T-helper 1 cell treated with Interleukin-12 subunit alpha and Interleukin-12 subunit beta and Interleukin-4 antibody, amounts not matched to agents 30 μg/mL and 1 μg/mL, for 36 hours (primary cell): ENCODE measurements at regions not wholly inside any gene's neighbourhood (a gene's known extent, or its start where the extent isn't known, plus 50 kb on each side); places are given as distances from the start of the nearest gene placed in this dataset.

ENCODE experiments used
- H3K27ac Mint-ChIP-seq: one replicate; pipeline ENCODE4 v1.8.0; 2021; ENCODE audit warnings: mild to moderate bottlenecking, mixed read lengths
- H3K27me3 Mint-ChIP-seq: one replicate; pipeline ENCODE4 v1.8.0; 2021; ENCODE audit warnings: low read depth, mixed read lengths
- H3K36me3 Mint-ChIP-seq: one replicate; pipeline ENCODE4 v1.8.0; 2021; ENCODE audit warnings: low read depth, mixed read lengths
- H3K4me1 Mint-ChIP-seq: one replicate; pipeline ENCODE4 v1.8.0; 2021; ENCODE audit warnings: low read depth, mixed read lengths
- H3K4me3 Mint-ChIP-seq: one replicate; pipeline ENCODE4 v1.8.0; 2021; ENCODE audit warnings: mild to moderate bottlenecking, moderate library complexity, mixed read lengths
- H3K9me3 Mint-ChIP-seq: one replicate; pipeline ENCODE4 v1.8.0; 2021; ENCODE audit warnings: mixed read lengths

- Mint-ChIP-seq H3K9me3 (peaks cover 34% of the 10 kb centered on the region), H3K36me3 (no peaks in the 10 kb centered on the region), H3K27me3 (no peaks in the 10 kb centered on the region)
These were observed 142.1 kb upstream of the CMC1 start for GRCh38 chr3:28099296-28099695.

GRCh38 chr3:28101705-28102104 is 139.7 kb upstream of the CMC1 start:
- H3K36me3 Mint-ChIP-seq, result no peaks in the 10 kb centered on the region
- no peaks in the 10 kb centered on the region for H3K27me3 Mint-ChIP-seq
- H3K4me1 Mint-ChIP-seq, result no peaks in the 10 kb centered on the region
- no peak overlapping the region for H3K27ac Mint-ChIP-seq
- no peak overlapping the region for H3K4me3 Mint-ChIP-seq
- H3K9me3 Mint-ChIP-seq, result peaks cover 34% of the 10 kb centered on the region

More at GRCh38 chr3:28099296-28099695, 142.1 kb upstream of the CMC1 start:
- no peak overlapping the region for H3K4me3 Mint-ChIP-seq
- no peak overlapping the region for H3K27ac Mint-ChIP-seq
- H3K4me1 Mint-ChIP-seq, result no peaks in the 10 kb centered on the region

GRCh38 chr3:28103861-28104260 is 137.6 kb upstream of the CMC1 start:
- Mint-ChIP-seq H3K9me3 (peaks cover 23% of the 10 kb centered on the region), H3K27me3 (no peaks in the 10 kb centered on the region), H3K4me3 (no peak overlapping the region), H3K27ac (no peak overlapping the region), H3K4me1 (no peaks in the 10 kb centered on the region), H3K36me3 (no peaks in the 10 kb centered on the region)

GRCh38 chr3:28104896-28105534 is 136.4 kb upstream of the CMC1 start:
- no peaks in the 10 kb centered on the region for H3K36me3 Mint-ChIP-seq
- H3K27me3 Mint-ChIP-seq, result no peaks in the 10 kb centered on the region
- H3K9me3 Mint-ChIP-seq, result peaks cover 17% of the 10 kb centered on the region
- no peak overlapping the region for H3K4me3 Mint-ChIP-seq
- no peak overlapping the region for H3K27ac Mint-ChIP-seq
- no peaks in the 10 kb centered on the region for H3K4me1 Mint-ChIP-seq

- no peaks in the 10 kb centered on the region for H3K4me1 Mint-ChIP-seq
- H3K27me3 Mint-ChIP-seq, result no peaks in the 10 kb centered on the region
- H3K4me3 Mint-ChIP-seq, result no peak overlapping the region
- no peak overlapping the region for H3K27ac Mint-ChIP-seq
- H3K36me3 Mint-ChIP-seq, result no peaks in the 10 kb centered on the region
- no peaks in the 10 kb centered on the region for H3K9me3 Mint-ChIP-seq
These were observed 131.6 kb upstream of the CMC1 start for GRCh38 chr3:28109829-28110228.

- Mint-ChIP-seq H3K36me3 (no peaks in the 10 kb centered on the region), H3K9me3 (no peaks in the 10 kb centered on the region), H3K27ac (no peak overlapping the region), H3K4me3 (no peak overlapping the region), H3K27me3 (no peaks in the 10 kb centered on the region), H3K4me1 (no peaks in the 10 kb centered on the region)
These were observed 130.6 kb upstream of the CMC1 start for GRCh38 chr3:28110869-28111268.

- Mint-ChIP-seq H3K4me1 (no peaks in the 10 kb centered on the region), H3K27ac (no peak overlapping the region), H3K27me3 (no peaks in the 10 kb centered on the region), H3K36me3 (no peaks in the 10 kb centered on the region), H3K9me3 (no peaks in the 10 kb centered on the region), H3K4me3 (no peak overlapping the region)
These were observed 126.5 kb upstream of the CMC1 start for GRCh38 chr3:28114893-28115292.

GRCh38 chr3:28115316-28115715 is 126.1 kb upstream of the CMC1 start:
- no peaks in the 10 kb centered on the region for H3K4me1 Mint-ChIP-seq
- H3K36me3 Mint-ChIP-seq, result no peaks in the 10 kb centered on the region
- H3K27ac Mint-ChIP-seq, result no peak overlapping the region
- no peaks in the 10 kb centered on the region for H3K9me3 Mint-ChIP-seq
- no peaks in the 10 kb centered on the region for H3K27me3 Mint-ChIP-seq
- H3K4me3 Mint-ChIP-seq, result no peak overlapping the region

GRCh38 chr3:28117598-28117997 is 123.8 kb upstream of the CMC1 start:
- Mint-ChIP-seq H3K9me3 (no peaks in the 10 kb centered on the region), H3K27me3 (no peaks in the 10 kb centered on the region), H3K4me3 (no peak overlapping the region), H3K27ac (no peak overlapping the region), H3K36me3 (no peaks in the 10 kb centered on the region), H3K4me1 (no peaks in the 10 kb centered on the region)

GRCh38 chr3:28118087-28118486 is 123.3 kb upstream of the CMC1 start:
- Mint-ChIP-seq H3K4me1 (no peaks in the 10 kb centered on the region), H3K36me3 (no peaks in the 10 kb centered on the region), H3K4me3 (no peak overlapping the region), H3K27ac (no peak overlapping the region), H3K27me3 (no peaks in the 10 kb centered on the region), H3K9me3 (no peaks in the 10 kb centered on the region)

- no peaks in the 10 kb centered on the region for H3K27me3 Mint-ChIP-seq
- no peaks in the 10 kb centered on the region for H3K36me3 Mint-ChIP-seq
- no peaks in the 10 kb centered on the region for H3K4me1 Mint-ChIP-seq
- H3K9me3 Mint-ChIP-seq, result no peaks in the 10 kb centered on the region
- H3K4me3 Mint-ChIP-seq, result no peak overlapping the region
- no peak overlapping the region for H3K27ac Mint-ChIP-seq
These were observed 119.2 kb upstream of the CMC1 start for GRCh38 chr3:28122227-28122626.

- no peaks in the 10 kb centered on the region for H3K4me1 Mint-ChIP-seq
- no peaks in the 10 kb centered on the region for H3K27me3 Mint-ChIP-seq
- no peak overlapping the region for H3K4me3 Mint-ChIP-seq
- no peak overlapping the region for H3K27ac Mint-ChIP-seq
- H3K9me3 Mint-ChIP-seq, result no peaks in the 10 kb centered on the region
- no peaks in the 10 kb centered on the region for H3K36me3 Mint-ChIP-seq
These were observed 116.5 kb upstream of the CMC1 start for GRCh38 chr3:28124882-28125281.

- Mint-ChIP-seq H3K27ac (no peak overlapping the region), H3K27me3 (no peaks in the 10 kb centered on the region), H3K36me3 (no peaks in the 10 kb centered on the region), H3K4me1 (no peaks in the 10 kb centered on the region), H3K9me3 (no peaks in the 10 kb centered on the region), H3K4me3 (no peak overlapping the region)
These were observed 116.1 kb upstream of the CMC1 start for GRCh38 chr3:28125342-28125741.

GRCh38 chr3:28130836-28131235 is 110.6 kb upstream of the CMC1 start:
- no peaks in the 10 kb centered on the region for H3K36me3 Mint-ChIP-seq

GRCh38 chr3:28132941-28133340 is 108.5 kb upstream of the CMC1 start:
- no peak overlapping the region for H3K27ac Mint-ChIP-seq
- no peak overlapping the region for H3K4me3 Mint-ChIP-seq
- no peaks in the 10 kb centered on the region for H3K4me1 Mint-ChIP-seq
- H3K36me3 Mint-ChIP-seq, result no peaks in the 10 kb centered on the region
- no peaks in the 10 kb centered on the region for H3K9me3 Mint-ChIP-seq
- peaks cover 11% of the 10 kb centered on the region for H3K27me3 Mint-ChIP-seq

More at GRCh38 chr3:28130836-28131235, 110.6 kb upstream of the CMC1 start:
- no peak overlapping the region for H3K4me3 Mint-ChIP-seq
- H3K27ac Mint-ChIP-seq, result no peak overlapping the region
- no peaks in the 10 kb centered on the region for H3K9me3 Mint-ChIP-seq
- no peaks in the 10 kb centered on the region for H3K4me1 Mint-ChIP-seq
- H3K27me3 Mint-ChIP-seq, result peaks cover under 1% of the 10 kb centered on the region

GRCh38 chr3:28134198-28134597 is 107.2 kb upstream of the CMC1 start:
- H3K4me3 Mint-ChIP-seq, result no peak overlapping the region
- H3K27me3 Mint-ChIP-seq, result peaks cover 11% of the 10 kb centered on the region
- no peaks in the 10 kb centered on the region for H3K36me3 Mint-ChIP-seq
- no peak overlapping the region for H3K27ac Mint-ChIP-seq
- no peaks in the 10 kb centered on the region for H3K4me1 Mint-ChIP-seq
- H3K9me3 Mint-ChIP-seq, result no peaks in the 10 kb centered on the region
